HG03039 (cell line): ENCODE measurements at regions not wholly inside any gene's neighbourhood (a gene's known extent, or its start where the extent isn't known, plus 50 kb on each side); places are given as distances from the start of the nearest gene placed in this dataset.

Experiments
- ATAC-seq: cut with Tn5 transposase; IDR thresholded peaks from one replicate; pipeline ENCODE4 v1.9.1; 2021; ENCODE audit warnings: mild to moderate bottlenecking, moderate library complexity; ENCODE audit not compliant: unreplicated experiment

GRCh38 chr9:99573085-99573484 is 248.6 kb upstream of the NR4A3 start:
- ATAC-seq, result no peak

DNA sequence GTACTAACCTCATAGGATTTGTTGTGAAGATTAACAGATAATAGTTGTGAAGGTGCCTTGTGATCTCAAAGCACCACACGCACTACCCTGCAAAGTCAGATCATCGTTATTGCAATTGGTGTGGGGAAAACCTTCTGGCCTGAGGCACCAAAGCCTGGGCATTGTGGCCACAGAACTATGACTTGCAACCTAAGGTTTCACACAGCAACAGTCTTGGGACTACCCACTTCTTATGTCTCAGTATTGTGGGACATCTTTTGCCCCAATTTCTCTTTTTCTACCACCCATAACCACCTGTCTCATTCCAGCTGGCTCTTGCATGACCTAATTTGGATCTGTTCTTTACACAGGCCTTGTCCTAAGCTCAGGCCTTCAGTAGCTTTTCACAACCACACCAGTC is 247.8 kb upstream of the NR4A3 start:
- ATAC-seq, result no peak

- no peak for ATAC-seq
Observed at GRCh38 chr9:99576002-99576401, 245.7 kb upstream of the NR4A3 start.

GRCh38 chr9:99576876-99577275 is 244.8 kb upstream of the NR4A3 start:
- no peak for ATAC-seq

DNA sequence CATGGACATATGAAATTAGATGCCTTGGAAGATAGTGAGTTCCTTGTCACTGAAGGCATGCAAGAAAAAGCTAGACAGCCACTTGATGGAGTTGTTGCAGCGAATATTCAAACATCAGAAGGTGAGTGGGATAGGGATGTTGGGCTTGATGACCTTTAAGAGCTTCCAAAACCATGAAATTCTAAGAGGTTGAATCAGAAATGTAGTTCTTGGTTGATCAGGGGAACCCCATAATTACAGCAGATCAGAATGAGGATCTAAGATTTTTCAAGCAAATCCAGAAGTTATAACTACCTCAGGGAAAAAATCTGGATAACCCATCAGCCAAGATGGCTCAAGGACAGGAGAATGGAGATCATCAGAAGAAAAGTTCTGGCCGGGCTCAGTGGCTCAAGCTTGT is 244.3 kb upstream of the NR4A3 start:
- no peak for ATAC-seq

GRCh38 chr9:99578666-99579065 is 243.0 kb upstream of the NR4A3 start:
- ATAC-seq, result no peak

DNA sequence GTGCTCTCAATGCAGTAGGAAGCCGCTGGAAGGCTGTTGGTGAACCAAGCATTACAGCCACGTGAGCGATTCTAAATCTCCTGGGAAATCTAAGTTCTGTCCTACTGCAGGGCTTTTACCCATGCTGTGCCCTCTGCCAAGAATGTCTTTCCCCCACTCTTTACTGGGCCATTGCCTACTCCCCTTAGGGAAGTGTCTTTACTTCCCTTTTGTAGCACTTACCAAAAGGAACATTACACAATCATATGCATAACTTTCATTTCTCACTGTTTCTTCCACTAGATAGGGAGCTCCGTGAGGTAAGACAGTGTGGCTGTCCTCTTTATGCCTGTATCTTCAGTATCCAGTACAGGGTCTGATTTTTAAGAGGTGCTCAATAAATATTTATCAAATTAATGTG is 241.7 kb upstream of the NR4A3 start:
- no peak for ATAC-seq

DNA sequence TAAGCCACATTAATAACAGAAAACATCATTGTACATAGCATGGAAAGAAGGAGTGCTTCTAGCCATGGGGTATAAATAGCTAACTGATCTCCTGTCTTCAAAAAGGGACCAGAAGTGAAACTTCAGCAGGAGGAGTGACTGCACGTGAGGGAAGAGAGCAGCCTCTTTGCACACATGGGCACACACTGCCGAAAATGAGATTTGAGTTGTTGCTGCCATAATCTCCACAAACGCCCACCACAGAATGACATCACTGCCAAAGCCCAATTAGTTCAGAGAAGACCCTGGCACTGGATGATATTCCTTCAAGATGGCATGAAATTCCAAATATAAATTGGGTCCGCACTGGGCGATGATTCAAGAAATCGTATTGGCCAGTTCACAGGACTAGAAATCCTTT is 238.9 kb upstream of the NR4A3 start:
- no peak for ATAC-seq

- ATAC-seq, result no peak
Observed at GRCh38 chr9:99588299-99588698, 233.4 kb upstream of the NR4A3 start.

DNA sequence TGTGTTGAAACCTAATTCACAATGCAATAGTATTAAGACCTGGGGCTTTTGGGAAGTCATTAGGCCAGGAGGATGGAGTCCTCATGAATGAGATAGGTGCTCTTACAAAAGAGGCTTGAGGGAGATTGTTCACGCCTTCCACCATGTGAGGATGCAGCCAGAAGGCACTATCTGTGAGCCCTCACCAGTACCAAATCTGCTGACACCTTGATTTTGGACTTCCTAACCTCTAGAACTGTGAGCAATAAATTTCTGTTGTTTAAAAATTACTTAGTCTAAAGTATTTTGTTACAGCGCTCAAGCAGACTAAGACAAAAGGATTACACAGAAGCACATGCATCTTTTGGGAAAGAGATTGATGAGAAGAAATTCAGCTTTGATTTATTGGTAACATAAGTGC is 232.9 kb upstream of the NR4A3 start:
- no peak for ATAC-seq

DNA sequence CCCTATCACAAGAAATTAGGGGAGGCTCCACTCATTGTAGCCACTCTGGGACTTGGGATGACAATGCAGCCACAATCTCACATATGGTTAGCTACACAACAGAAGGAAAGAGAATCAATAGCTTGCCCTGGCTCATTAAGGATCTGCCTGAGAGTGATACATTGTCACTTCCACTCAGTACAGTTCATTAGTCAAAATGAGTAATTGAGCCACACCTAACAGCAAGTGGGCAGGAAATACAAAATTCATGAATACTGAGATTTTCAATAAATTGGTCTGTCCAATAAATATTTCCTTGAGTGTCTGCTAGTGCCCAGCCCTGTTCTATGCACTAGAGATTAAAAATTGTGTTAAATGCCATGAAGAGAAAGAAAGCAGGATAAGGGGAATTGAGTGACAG is 231.3 kb upstream of the NR4A3 start:
- ATAC-seq, result no peak

- ATAC-seq, result no peak
Observed at GRCh38 chr9:99590840-99591239, 230.8 kb upstream of the NR4A3 start.

DNA sequence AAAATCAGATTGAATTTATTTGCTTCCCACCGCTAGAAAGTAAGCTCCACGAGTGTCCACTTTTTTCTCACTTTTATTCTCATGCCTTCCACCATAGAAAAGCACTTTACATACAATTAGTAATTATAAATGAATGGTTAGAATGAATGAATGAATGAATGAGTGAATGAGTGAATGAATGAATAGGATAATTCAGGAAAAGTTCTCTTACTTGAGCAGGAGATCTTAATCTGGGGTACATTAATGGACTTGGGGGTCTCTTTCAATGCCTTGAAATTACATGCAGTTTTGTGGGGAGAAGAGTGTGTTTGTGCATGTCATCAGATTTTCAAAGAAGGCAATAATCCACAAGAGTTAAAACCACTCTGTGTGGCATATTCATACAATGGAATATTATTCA is 229.9 kb upstream of the NR4A3 start:
- ATAC-seq, result no peak

- ATAC-seq, result no peak
Observed at GRCh38 chr9:99592834-99593574, 228.7 kb upstream of the NR4A3 start.

- ATAC-seq, result no peak
Observed at GRCh38 chr9:99593610-99594009, 228.1 kb upstream of the NR4A3 start.

- no peak for ATAC-seq
Observed at GRCh38 chr9:99594056-99594780, 227.5 kb upstream of the NR4A3 start.

DNA sequence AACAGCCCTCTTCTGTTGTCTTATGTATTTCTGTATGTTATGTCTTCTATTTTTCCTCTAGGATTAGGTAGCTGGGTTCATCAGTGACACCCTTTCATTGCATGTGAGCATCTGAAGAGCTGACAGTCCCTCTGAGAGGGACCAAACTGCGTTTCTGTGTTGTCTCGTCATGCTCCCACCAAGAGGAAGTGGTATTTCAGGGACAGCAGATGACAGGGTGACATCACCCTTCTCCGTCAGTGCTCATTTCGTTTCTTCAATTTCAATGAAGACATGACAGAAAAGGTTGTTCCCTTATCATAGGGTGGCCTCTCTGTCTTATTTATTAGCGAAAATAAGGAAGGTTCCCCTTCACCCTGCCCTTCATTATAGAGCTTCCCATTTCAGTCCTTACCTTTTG is 225.9 kb upstream of the NR4A3 start:
- no peak for ATAC-seq

DNA sequence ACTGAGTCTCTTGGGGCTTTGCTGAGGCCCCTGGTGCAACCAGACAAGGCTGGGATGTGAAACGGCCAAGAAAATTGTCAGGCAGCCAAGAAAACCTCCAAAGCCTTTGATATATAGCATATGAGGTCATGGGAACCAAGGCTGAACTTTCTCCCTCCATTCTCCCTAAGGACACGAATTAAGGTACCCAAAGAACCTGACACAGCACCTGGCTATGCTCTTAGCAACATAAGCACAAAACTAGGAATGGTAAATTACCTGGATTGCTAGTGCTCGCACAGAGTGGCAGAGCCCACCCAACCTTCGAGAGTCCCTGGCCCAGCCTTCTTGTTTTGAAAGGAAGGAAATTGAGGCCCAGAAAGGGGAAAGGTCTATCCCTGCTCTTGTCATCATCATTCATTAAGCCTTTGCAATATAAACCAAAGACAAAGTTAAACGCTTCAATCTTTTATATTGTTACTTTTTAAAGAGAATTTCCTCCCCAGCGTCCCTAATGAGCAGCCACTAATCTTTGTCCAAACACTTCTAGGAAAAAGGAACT is 220.0 kb upstream of the NR4A3 start:
- no peak for ATAC-seq

GRCh38 chr9:99602854-99603253 is 218.8 kb upstream of the NR4A3 start:
- peak; percentile 61 for ATAC-seq

- ATAC-seq, result no peak
Observed at GRCh38 chr9:99605016-99605743, 216.5 kb upstream of the NR4A3 start.

DNA sequence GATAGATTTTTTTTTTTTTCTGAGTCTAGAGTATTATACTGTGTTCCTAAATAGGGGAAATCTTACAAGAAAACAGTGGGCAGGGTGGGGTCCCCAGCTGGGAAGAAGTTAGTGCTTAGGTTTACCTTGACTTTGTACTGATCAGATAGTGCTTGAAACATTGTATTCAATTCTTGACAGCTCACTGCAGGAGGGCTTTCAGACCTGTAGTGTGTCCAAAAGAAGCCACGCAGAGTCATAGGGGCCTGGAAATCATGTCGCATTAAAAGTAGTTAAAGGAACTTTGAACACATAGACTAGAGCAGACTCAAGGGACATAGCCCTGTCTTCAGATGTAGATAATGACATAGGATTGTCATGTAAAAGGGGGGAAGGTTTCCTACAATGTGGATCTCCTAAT is 215.4 kb upstream of the NR4A3 start:
- no peak for ATAC-seq

DNA sequence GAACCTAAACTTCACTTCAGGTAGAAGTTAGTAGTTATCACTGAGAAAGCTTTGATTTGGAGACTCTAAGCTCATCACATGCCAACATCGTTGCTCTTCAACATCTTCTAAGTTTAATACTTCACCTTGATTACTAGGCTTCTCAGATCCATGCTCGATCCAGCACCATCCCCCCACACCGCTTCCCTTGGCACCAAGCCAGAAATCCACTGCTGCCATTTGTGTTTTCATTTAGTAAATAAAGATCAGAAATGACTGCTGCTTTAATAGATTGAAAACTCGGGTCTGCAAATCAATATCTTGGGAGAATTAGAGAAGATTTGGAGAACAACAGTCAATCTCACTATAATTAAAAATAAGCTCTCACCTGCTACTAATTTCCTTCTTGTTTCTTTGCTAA is 214.7 kb upstream of the NR4A3 start:
- ATAC-seq, result no peak
